OCI-M2 (cell line): ENCODE measurements at regions not wholly inside any gene's neighbourhood (a gene's known extent, or its start where the extent isn't known, plus 50 kb on each side); places are given as distances from the start of the nearest gene placed in this dataset.
A peak's percentile ranks its signal among the peaks of the same experiment; 100 is the strongest.
"Not testable (repeated sequence)": the region's sequence is repeated elsewhere in the genome, so short reads cannot be mapped to it uniquely, and the experiment has no call there.

Experiments used
- DNase-seq: peaks from one replicate; lab custom pipeline; 2025; ENCODE audit not compliant: unreplicated experiment; lab: John Stamatoyannopoulos, UW

GRCh38 chr3:128549283-128550112 is 56.5 kb upstream of the GATA2 start:
- no peak for DNase-seq

- no peak for DNase-seq
Measured at GRCh38 chr3:128548426-128549282, 55.7 kb upstream of the GATA2 start.

GRCh38 chr3:128548021-128548420 is 55.0 kb upstream of the GATA2 start:
- DNase-seq = no peak

GRCh38 chr3:128547368-128547987 is 54.5 kb upstream of the GATA2 start:
- peak; percentile 14 for DNase-seq

GRCh38 chr3:128546646-128547045 is 53.6 kb upstream of the GATA2 start:
- no peak for DNase-seq

- DNase-seq = no peak
Measured at GRCh38 chr3:128545120-128545752, 52.2 kb upstream of the GATA2 start.

- DNase-seq = no peak
Measured at GRCh38 chr3:128544190-128544589, 51.2 kb upstream of the GATA2 start.

- DNase-seq = not testable (repeated sequence)
Measured at GRCh38 chr3:128543570-128544174, 50.7 kb upstream of the GATA2 start.
